GM18951 (cell line): ENCODE measurements at regions not wholly inside any gene's neighbourhood (a gene's known extent, or its start where the extent isn't known, plus 50 kb on each side); places are given as distances from the start of the nearest gene placed in this dataset.
"Not testable (repeated sequence)": the region's sequence is repeated elsewhere in the genome, so short reads cannot be mapped to it uniquely, and the experiment has no call there.

Experiments
- POLR2A ChIP-seq: IDR thresholded peaks from 4 replicates; pipeline ENCODE4 v1.6.1; 2011; ENCODE audit warnings: mild to moderate bottlenecking; ENCODE audit not compliant: insufficient read length, insufficient read depth; ENCODE audit errors: extremely low read depth
- in situ Hi-C: fragments of 300-500 bp; cut with MboI; formaldehyde crosslinking; loops from one replicate; pipeline ENCODE4 v1.12.0; 2022; ENCODE audit warnings: low sequenced_read_pairs, mixed read lengths, inconsistent platforms; ENCODE audit not compliant: unreplicated experiment

DNA sequence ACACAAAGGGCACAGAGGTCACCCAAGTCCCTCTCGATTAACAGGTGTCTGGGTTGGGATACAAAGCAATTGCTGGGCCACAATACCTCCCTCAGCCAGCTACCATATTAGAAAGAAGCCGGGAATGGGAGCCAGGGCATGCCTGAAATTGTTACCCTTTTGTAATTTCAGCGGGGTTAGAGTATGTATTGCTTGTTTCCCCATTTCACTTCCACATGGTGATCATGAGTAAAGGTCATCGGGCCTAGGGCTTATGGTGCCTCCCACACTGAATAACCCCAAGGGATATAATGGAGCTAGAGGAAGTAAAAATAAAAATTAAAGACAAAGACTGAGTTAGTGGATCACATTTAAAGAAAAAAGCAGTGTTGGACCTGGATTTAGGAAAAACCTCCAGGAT is 437.2 kb upstream of the KLHL29 start:
- TF ChIP-seq POLR2A, result no peak
- in situ Hi-C loops, result no loop called here

- in situ Hi-C loops, result no loop called here
- no peak for TF ChIP-seq POLR2A
Measured at GRCh38 chr2:22950431-22950830, 434.5 kb upstream of the KLHL29 start.

GRCh38 chr2:22952656-22953225 is 432.2 kb upstream of the KLHL29 start:
- no peak for TF ChIP-seq POLR2A
- in situ Hi-C loops, result no loop called here

DNA sequence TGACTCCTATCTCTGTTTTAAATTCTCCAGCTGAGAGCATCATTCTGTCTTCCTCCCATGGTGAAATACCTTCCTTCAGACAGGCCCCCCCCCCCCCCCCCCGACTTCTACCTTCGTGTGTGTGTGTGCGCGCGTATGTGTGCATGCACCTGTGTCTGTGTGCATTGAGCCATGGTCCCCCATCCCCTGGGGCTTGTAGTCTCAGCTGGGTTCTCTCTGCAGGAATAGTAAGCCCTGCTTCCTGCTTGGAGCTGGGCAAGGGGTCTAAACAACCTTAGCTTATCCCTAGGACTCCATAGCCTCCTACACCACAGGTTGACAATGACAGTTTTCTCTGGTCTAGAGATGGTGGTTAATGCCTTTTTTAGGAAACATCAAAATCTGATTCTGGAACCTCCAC is 427.5 kb upstream of the KLHL29 start:
- in situ Hi-C loops, result no loop called here
- no peak for TF ChIP-seq POLR2A

DNA sequence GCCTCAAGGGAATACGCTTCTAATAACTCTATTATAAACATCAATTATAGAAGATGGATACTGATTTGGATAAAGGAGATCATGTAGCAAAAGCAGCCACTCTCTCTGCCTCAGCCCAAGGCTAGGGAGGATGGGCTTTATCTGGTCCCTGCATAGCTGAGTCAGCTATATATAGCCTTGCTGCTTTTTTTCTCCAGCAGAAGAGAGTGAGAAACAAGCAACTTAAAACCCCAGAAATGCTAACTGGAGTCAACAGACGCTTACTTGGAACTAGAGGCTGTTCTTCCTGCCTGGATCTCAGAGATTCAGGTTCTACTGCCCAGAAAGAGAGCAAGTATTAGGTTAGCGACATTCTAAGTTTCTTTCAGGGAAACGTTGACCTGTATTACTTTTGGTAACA is 426.7 kb upstream of the KLHL29 start:
- in situ Hi-C loops, result no loop called here
- no peak for TF ChIP-seq POLR2A

- in situ Hi-C loops, result no loop called here
- TF ChIP-seq POLR2A, result no peak
Measured at GRCh38 chr2:22967756-22968155, 417.2 kb upstream of the KLHL29 start.

GRCh38 chr2:22970284-22970975 is 414.5 kb upstream of the KLHL29 start:
- in situ Hi-C loops, result no loop called here
- no peak for TF ChIP-seq POLR2A

- in situ Hi-C loops, result no loop called here
Measured at GRCh38 chr2:22970991-22971390, 414.0 kb upstream of the KLHL29 start.

GRCh38 chr2:22981785-22982184 is 403.2 kb upstream of the KLHL29 start:
- TF ChIP-seq POLR2A, result no peak
- in situ Hi-C loops, result no loop called here

More at GRCh38 chr2:22970991-22971390, 414.0 kb upstream of the KLHL29 start:
- no peak for TF ChIP-seq POLR2A

DNA sequence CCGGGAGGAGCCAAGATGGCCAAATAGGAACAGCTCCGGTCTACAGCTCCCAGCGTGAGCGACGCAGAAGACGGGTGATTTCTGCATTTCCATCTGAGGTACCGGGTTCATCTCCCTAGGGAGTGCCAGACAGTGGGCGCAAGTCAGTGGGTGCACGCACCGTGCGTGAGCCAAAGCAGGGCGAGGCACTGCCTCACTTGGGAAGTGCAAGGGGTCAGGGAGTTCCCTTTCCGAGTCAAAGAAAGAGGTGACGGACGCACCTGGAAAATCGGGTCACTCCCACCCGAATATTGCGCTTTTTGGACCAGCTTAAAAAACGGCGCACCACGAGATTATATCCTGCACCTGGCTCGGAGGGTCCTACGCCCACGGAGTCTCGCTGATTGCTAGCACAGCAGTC is 400.8 kb upstream of the KLHL29 start:
- in situ Hi-C loops, result not testable (repeated sequence)

DNA sequence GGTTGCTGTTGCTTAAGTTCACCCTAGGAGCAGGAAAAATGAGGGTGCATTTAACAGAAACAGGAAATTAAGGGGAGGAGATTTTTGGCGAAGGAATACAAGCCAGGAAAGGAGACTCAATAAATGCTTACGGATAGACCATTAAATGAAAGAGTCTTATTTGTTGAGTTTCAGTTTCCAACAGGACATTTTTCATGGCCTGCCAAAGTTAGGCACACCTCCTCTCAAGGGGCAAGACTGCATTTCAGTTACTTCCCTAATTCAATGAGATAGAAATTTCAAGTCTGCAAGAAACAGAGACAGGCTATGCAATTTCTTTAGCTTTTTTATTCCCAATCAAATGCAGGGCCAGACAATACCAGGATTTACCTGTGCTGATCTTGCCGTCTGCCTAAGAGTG is 394.7 kb upstream of the KLHL29 start:
- in situ Hi-C loops, result no loop called here
- no peak for TF ChIP-seq POLR2A

DNA sequence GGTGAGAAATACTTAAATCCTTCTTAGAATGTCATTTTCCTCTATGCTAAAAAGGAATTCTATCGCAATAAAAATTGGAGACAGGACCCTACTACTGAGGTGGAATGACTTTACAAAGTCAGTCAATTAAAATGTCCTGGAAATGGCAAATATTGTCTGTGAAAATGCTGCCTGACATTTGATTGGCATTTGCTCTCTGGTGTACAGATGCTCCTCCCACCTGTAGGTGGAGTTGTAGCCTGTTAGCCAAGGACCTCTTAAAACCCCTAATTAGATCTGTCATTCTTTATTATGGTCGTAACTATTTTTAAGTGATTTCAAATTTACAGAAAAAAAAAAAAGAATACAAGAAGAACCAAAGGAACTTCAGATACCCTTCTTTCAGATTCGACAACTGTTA is 393.1 kb upstream of the KLHL29 start:
- in situ Hi-C loops, result no loop called here
- no peak for TF ChIP-seq POLR2A

- in situ Hi-C loops, result no loop called here
- no peak for TF ChIP-seq POLR2A
Measured at GRCh38 chr2:22992441-22992840, 392.5 kb upstream of the KLHL29 start.

DNA sequence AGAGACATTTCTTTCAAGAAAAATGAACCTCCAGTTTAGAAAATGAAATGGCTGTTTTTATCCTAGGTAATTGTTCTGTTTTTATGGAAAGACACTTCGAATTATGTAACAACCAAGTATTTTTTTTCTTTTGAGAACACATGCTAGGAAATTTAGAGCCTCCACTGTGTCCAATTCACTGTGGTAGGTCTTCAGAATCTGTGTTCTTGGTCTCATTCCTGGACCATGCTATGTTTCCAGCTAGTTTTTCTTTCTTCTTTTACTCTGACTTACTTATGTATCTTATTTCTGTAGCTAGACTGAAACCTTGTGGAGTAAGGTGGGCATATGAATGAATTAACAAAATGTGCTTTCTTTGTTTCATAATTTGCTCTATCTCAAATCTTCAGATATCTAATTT is 391.7 kb upstream of the KLHL29 start:
- no peak for TF ChIP-seq POLR2A
- in situ Hi-C loops, result no loop called here

GRCh38 chr2:22995576-22995975 is 389.4 kb upstream of the KLHL29 start:
- in situ Hi-C loops, result no loop called here
- no peak for TF ChIP-seq POLR2A

DNA sequence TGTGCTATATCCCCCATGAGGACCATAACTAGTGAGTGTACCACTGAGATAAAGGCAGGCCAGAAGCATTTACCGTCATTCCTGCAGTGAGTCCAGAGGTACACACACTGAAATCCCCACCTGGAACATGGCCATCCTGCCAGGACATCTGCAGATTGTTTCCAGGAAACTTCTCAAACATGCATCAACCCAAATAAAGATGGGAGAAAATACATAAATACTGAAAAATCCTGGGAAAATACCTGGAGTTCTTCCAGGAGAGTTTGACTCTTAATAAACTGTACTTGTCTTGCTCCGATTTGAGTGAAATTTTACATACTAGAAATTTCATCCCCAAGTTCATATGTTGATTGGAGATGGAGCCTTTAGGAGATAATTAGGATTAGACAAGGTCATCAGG is 388.1 kb upstream of the KLHL29 start:
- in situ Hi-C loops, result no loop called here

More for the DNA sequence above, 388.1 kb upstream of the KLHL29 start:
- TF ChIP-seq POLR2A, result no peak
